ENCODE measurements at regions not wholly inside any gene's neighbourhood (a gene's known extent, or its start where the extent isn't known, plus 50 kb on each side); places are given as distances from the start of the nearest gene placed in this dataset.
"Not testable (repeated sequence)": the region's sequence is repeated elsewhere in the genome, so short reads cannot be mapped to it uniquely, and the experiment has no call there.

DNA sequence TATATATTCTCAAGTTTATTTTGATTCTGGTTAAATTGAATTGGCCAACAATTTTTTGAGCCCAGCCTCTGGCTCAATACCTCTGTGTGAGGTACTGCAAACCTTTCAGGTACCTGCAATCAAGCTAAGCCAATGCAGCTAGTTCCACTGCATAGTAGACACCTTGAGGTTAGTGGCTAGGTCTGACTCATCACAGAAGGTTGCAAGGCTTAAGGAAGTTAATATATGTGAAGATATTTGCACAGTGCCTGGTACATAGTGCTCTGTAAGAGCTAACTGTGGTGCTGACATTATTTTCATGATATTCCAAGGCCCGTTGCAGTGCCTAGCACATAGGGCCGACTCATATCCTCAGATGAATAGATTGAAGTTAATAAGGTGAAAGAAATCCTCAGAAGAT is 330.5 kb upstream of the KAZN start:
- no peak for DNase-seq

DNA sequence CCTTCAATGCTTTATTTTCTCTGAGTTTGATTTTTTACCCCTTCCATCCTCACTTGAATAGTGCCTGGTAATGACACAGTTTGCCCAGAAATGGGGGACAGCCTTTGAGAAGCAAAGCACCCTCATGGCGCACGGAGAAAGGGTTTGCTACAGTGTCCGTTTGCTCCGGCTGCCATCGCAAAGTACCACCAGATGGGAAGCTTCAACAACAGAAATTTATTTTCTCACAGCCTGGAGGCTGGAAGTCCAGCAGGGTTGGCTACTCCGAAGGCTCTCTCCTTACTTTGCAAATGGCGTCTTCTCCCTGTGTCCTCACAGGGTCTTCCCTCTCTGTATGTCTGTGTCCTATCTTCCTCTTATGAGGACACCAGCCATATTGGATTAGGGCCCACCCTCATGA is 327.7 kb upstream of the KAZN start:
- no peak for DNase-seq

DNA sequence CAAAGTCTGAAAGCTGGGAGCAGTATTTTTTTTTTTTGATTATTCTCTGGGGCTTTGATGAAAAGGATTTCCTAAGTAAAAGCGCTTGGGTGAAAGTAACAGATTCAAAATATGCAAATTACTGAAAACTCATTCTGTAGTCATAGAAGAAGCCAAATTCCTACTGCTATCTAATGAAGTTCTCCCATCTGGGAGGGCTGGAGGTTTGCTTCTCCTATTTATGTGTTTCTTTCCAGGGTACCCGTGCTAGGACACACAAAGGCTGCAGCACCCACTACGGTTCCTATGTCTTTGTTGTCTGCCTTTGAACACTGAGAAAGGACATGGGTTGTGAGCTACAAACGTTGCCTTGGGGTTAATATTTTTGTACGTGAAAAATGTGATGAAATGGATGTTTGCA is 324.7 kb upstream of the KAZN start:
- no peak for DNase-seq

DNA sequence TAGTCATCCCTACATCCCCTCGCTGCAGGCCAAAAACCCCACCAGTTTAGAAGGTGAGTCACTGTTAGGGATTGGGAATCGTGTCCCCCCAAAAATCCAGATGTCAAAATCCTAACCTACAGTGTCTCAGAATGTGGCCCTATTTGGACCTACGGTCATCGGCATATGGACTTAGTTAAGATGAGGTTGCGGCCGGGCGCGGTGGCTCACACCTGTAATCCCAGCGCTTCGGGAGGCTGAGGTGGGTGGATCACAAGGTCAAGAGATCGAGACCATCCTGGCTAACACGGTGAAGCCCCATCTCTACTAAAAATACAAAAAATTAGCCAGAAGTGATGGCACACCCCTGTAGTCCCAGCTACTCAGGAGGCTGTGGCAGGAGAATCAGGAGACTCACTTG is 318.6 kb upstream of the KAZN start:
- DNase-seq = not testable (repeated sequence)

DNA sequence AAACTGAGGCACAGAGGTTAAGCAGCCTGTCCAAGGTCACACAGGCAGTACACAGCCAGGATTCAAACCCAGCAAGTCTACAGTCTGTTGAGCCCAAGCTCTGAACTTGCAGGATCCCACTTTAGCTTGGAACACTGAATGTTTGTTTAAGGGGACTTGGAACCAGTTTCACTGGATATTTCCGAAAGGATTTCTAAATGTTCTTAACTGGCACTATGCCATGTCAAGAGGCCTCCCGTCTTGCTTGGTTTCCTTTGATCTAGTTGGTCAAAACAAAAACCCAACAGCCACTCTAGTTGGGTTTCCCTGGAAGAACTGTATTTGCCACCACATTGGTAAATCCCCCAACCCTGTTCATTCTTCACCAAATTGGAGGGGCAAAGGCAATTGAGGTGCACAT is 317.6 kb upstream of the KAZN start:
- peak; percentile 20 for DNase-seq

DNA sequence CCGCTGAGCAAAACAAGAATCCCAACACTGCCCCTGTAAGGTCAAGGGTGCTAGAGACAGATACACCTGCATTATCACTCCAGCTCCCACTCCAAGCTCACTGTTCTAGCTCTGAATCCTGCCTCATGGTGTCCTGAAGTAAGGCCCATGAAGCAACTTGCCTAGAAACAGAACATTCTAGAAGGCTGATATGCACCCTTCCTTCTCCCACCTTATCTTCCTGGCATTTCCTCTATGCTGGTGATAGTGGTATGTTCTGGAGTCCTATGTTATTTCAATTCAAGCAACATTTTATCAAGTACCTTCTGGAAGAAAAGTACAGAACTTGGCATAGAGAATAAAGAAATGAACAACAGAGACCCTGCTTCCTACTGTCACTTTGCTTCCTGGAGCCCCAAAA is 317.1 kb upstream of the KAZN start:
- no peak for DNase-seq

DNA sequence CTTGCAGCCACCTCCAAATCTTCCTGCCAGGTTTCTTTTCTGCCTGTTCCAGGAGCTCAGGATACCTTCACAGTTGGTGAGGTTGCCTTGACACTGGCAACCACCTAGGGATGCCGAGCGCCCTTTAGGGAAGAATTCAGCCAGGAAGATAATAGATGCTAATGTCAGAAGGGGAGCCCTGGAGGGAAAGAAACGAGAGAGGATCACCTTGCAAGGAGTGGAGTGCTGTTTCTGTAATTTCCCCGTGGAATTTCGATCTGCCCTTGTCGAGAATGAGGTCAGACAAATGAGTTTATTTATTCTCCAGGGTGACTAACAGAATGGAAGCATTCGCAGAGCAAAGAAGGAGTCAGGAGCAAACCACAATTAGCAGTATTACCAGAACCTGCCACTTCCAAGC is 315.8 kb upstream of the KAZN start:
- DNase-seq = no peak

DNA sequence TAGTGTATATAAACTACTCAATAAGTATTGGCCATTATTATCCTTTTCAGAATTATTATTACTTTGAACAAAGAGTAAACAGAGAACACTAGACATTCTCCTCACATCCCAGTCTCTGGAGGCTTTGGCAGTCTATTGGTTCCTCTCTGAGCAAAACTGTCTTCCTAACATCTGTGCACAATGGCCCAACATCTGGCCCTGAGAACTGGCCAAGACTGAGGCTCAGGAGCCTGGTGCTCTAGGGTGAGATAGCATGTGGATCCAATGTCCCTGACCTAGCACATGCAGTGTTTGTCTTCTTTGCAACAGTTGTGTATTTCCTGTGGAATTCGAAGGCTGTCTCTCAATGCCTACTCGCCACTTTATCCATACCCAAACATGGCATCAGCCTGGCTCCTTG is 313.2 kb upstream of the KAZN start:
- no peak for DNase-seq

DNA sequence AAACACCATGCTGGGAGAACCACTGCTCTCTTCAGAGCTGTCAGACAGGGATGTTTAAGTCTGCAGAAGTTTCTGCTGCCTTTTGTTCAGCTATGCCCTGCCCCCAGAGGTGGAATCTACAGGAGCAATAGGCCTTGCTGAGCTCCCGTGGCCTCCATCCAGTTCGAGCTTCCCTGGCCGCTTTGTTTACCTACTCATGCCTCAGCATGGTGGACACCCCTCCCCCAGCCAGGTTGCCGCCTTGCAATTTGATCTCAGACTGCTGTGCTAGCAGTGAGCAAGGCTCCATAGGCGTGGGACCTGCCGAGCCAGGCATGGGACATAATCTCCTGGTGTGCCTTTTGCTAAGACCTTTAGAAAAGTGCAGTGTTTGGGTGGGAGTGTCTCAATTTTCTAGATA is 307.3 kb upstream of the KAZN start:
- DNase-seq = not testable (repeated sequence)

DNA sequence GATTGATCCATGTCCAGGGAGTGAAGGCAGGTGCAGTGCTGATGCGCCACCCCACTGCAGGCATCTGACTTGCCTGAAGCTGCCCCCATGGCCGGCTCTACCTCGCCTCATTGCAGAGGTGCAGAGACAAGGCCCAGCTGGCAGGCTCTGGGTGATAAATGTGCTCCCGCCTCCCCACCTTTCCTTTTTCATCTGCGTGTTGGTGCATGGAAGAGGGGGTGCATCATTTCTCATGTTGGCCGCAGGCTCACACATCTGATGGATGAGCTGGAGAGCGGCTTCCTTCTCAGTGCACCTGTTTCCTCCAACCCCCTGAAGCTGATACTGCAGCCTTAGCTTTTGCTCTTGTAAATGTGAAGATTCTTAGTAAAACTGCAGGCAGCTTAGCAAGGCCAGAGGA is 306.0 kb upstream of the KAZN start:
- DNase-seq = no peak

DNA sequence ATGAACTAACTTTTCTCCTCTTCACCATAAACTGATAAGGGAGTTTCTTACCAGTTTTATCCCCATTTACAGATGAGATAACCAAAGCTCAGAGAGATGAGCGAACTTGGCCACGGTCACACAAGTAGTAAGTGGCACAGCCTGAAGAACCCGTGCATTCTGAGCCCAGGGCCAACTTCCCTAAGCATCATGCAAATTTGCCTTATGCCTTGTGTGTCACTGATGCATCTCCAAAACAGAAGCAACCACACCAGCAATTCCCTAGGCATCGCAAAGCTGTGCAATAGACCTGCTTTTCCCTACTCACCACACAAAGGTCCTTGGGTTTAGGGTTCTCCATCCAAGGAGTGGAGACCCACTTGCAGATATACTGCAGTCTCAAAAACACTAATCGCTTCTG is 304.5 kb upstream of the KAZN start:
- DNase-seq = no peak

DNA sequence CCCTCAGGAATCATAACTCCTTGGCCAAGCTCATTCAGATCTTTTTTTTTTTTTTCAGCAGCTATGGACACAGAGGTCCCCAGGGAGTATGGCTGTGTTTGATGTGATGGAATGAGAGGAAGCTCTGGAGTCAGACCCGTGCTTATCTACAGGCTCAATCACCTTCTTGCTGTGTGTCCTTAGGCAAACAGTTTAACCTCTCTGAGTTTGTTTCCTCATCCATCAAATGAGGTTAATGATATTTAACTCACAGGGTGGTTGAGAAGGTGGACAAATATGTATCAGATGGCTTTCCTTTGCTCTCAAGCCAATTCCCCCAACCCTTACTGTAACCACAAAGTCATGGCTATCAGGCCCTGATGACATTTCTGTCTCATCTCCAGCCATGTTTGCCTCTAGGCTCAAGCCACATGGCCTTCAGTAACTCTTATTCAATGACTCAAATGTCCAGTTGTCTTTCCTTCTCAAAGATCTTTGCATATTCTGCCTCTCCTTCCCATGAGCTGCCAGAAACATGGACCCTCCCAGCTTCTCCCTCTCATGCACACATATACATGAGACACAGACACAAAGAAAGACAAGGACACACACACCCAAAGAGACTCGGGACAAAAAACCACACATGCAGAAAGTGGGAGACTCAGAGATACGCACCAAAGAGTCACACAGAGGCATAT is 303.5 kb upstream of the KAZN start:
- DNase-seq = no peak

GRCh38 chr1:14296795-14297194 is 301.7 kb upstream of the KAZN start:
- no peak for DNase-seq

DNA sequence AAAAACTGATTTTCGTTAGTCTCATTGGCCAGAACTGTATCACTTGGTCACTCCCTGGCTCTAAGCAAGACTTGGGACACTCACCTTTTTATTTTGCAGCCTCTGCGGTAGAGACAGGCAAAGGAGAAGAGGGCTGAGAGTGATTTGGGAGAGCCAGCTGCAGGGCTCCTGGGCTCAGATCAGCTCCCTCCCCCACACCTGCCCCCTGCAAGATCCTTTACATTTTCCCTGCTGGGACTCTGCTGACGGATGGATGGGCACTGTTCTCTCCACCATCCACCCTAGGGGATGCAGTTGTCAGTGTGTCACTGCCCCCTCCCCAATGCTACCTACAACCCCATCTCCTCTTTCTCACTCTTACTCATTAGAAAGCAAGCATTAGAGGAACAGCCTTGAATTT is 301.1 kb upstream of the KAZN start:
- DNase-seq = no peak

- DNase-seq = no peak
Measured at GRCh38 chr1:14298806-14299205, 299.7 kb upstream of the KAZN start.

- DNase-seq = no peak
Measured at GRCh38 chr1:14300991-14301703, 297.3 kb upstream of the KAZN start.

- no peak for DNase-seq
Measured at GRCh38 chr1:14301704-14302024, 296.8 kb upstream of the KAZN start.

DNA sequence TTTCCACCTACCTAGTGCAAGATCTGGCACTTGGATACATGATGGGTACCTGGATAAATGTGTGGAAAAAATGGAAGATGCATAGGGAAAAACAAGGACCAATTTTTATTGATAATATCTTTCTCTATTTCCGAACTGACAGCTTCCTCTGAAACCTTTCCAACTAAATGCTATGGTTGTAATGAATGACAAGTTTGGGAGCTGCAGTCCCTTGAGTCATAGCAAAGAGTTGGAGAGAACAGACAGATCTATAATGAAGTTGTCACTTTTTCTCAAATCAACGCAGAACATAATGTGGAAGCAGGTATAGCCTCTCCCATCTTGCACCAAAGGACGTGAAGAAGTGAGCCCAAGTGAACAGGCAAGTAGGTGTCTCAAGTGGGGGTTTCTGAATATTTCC is 296.5 kb upstream of the KAZN start:
- no peak for DNase-seq

- DNase-seq = no peak
Measured at GRCh38 chr1:14303011-14303410, 295.5 kb upstream of the KAZN start.

- no peak for DNase-seq
Measured at GRCh38 chr1:14304381-14304865, 294.1 kb upstream of the KAZN start.

DNA sequence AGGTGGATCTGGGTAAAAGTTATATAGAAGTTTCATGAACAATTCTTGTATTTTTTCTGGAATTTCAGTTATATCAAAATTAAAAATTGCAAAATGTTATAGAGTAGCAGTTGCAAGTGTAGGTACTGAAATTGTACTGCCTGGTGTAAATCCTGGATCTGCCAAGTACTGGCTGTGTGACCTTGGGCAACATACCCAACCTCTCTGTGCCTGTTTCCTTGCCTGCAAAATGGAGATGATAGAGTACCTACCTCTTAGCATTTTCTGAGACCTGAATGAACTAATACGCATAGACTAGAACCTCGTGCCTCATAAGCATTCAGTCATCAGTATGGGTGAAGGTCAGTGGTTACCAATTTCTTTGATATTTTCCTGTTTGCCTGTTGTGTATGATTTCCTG is 290.0 kb upstream of the KAZN start:
- DNase-seq = no peak

- no peak for DNase-seq
Measured at GRCh38 chr1:14309984-14310383, 288.5 kb upstream of the KAZN start.

- DNase-seq = no peak
Measured at GRCh38 chr1:14310476-14310875, 288.0 kb upstream of the KAZN start.

GRCh38 chr1:14313731-14314431 is 284.6 kb upstream of the KAZN start:
- DNase-seq = no peak
